Fibroblast of villous mesenchyme (primary cell): ENCODE measurements at regions not wholly inside any gene's neighbourhood (a gene's known extent, or its start where the extent isn't known, plus 50 kb on each side); places are given as distances from the start of the nearest gene placed in this dataset.

Source experiments
- DNase-seq: peaks from one replicate; pipeline ENCODE4 v3.0.0-alpha.2; 2010; ENCODE audit warnings: low read depth
- H3K4me3 ChIP-seq: 2 replicates; pipeline ENCODE4 v1.5.1; 2011; ENCODE audit warnings: low read depth, mild to moderate bottlenecking, low read length
- TF ChIP-seq, protein P1 (sequence below): IDR thresholded peaks from 2 replicates; pipeline ENCODE4 v1.5.1; 2012; ENCODE audit warnings: low read depth, mild to moderate bottlenecking, low read length; ENCODE audit not compliant: insufficient read depth

GRCh38 chr12:76627346-76628135, 68.0 kb upstream of the OSBPL8 start:
- DNase-seq = peak; percentile 51
- no peak overlapping the region for H3K4me3 ChIP-seq
- TF ChIP-seq, protein P1, sequence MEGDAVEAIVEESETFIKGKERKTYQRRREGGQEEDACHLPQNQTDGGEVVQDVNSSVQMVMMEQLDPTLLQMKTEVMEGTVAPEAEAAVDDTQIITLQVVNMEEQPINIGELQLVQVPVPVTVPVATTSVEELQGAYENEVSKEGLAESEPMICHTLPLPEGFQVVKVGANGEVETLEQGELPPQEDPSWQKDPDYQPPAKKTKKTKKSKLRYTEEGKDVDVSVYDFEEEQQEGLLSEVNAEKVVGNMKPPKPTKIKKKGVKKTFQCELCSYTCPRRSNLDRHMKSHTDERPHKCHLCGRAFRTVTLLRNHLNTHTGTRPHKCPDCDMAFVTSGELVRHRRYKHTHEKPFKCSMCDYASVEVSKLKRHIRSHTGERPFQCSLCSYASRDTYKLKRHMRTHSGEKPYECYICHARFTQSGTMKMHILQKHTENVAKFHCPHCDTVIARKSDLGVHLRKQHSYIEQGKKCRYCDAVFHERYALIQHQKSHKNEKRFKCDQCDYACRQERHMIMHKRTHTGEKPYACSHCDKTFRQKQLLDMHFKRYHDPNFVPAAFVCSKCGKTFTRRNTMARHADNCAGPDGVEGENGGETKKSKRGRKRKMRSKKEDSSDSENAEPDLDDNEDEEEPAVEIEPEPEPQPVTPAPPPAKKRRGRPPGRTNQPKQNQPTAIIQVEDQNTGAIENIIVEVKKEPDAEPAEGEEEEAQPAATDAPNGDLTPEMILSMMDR = no peak

- peak; percentile 22 for DNase-seq
- TF ChIP-seq, protein P1 = no peak
- no peak overlapping the region for H3K4me3 ChIP-seq
These were observed 69.2 kb upstream of the OSBPL8 start for GRCh38 chr12:76628745-76629144.

DNA sequence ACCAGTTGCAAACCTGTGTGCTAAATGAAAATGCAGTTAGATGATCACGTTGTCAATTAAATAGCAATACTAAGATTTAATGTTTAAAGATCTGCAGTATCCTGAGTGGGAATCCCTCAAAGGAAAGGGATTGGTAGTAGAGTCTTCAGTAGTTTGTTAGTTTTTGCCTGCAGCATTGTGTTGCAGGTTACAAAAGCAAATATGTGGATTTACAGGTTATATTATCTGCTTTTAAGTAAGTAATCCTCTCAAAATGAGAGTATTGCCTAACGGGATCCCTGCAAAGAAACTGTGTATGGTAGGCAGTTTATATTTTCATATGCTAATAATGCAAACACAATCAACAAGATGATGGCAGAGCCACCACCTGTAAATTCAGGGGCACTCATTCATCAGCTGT, 72.2 kb upstream of the OSBPL8 start:
- TF ChIP-seq, protein P1 = no peak
- no peak overlapping the region for H3K4me3 ChIP-seq
- no peak for DNase-seq

- TF ChIP-seq, protein P1 = no peak
- no peak for DNase-seq
- H3K4me3 ChIP-seq = no peak overlapping the region
These were observed 73.8 kb upstream of the OSBPL8 start for GRCh38 chr12:76633415-76633814.

DNA sequence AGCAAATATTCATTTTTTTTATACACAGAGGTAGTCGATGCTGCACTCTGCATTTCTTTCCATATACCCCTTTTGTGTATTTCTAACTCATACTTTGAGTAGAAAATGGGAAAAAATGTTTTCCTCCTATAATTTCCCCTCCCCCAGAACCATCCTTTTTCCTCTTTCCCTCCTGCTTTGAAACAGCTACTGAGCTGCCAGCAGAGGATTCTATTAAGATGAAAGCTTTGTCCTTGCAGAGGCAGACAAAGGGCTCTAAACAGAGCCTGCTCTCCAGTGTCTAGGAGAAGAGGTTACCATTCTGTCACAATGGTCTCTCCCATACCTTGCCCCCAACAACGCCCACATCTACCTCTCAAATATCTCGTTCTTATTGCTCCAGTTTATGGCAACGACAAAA, 74.6 kb upstream of the OSBPL8 start:
- TF ChIP-seq, protein P1 = no peak
- no peak overlapping the region for H3K4me3 ChIP-seq
- DNase-seq = no peak

DNA sequence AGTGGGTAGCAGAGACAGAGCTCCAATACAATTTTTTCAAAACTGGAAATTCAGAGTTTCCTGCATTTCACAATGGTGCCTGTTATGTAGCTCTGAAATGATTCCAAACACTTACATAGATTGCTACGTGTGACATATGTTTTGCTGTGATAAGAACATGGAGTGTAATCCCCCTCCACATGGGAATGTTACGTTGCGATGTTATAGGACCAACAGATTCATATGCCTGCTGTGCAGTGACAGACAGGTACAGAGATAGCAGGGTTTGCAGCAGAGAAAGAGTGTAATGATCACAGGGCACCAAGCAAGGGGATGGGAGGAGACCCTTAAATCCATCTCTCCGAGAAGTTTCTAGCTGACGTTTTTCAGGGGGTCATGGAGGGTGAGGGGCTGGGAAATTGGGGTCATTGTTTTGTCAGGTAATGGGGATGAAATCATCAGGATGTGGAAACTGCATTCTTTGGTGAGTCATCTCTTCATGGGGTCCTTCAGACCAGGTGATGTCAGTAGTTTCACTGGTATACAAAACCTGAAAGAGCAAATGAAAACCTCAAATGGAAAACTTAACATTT, 76.6 kb upstream of the OSBPL8 start:
- TF ChIP-seq, protein P1 = no peak
- H3K4me3 ChIP-seq = no peak overlapping the region
- DNase-seq = no peak

GRCh38 chr12:76637807-76638206, 78.2 kb upstream of the OSBPL8 start:
- TF ChIP-seq, protein P1 = no peak
- H3K4me3 ChIP-seq = no peak overlapping the region
- peak; percentile 23 for DNase-seq
